ENCODE measurements at regions not wholly inside any gene's neighbourhood (a gene's known extent, or its start where the extent isn't known, plus 50 kb on each side); places are given as distances from the start of the nearest gene placed in this dataset.

GRCh38 chr4:186825069-186825468 lies 101.4 kb upstream of the FAT1 start:
- ChIA-PET POLR2A (ENCODE audit: unreplicated experiment) (no interaction called here), CTCF (no interaction called here)
- Histone ChIP-seq H4K20me1 (ENCODE audit: insufficient read depth, low read length) (no peaks in the 10 kb centered on the region), H4K8ac (ENCODE audit: low read depth in 2 of 2, low read length in 2 of 2) (no peak overlapping the region), H3K9me1 (ENCODE audit: insufficient read depth, low read length) (peaks cover 15% of the 10 kb centered on the region), H3K4me3 (ENCODE audit: insufficient read depth, low read depth, low read length) (no peak overlapping the region), H2BK120ac (ENCODE audit: low read depth, low read length) (no peak overlapping the region), H3K4me1 (ENCODE audit: control insufficient read depth, insufficient read depth, low read length) (peaks cover 16% of the 10 kb centered on the region), H3K4me2 (ENCODE audit: low read depth, low read length) (no peak overlapping the region), H4K5ac (ENCODE audit: low read depth, low read length) (peak overlapping the region; percentile 7; the same call in 1 of the 2 replicates), H3K14ac (replicated peaks; ENCODE audit: low read depth, low read length) (no peak overlapping the region), H3K56ac (ENCODE audit: extremely low read depth, insufficient read depth, low read length) (no peak overlapping the region), H4K91ac (ENCODE audit: insufficient read depth, low read depth, low read length) (0 out of 2 replicates have a peak overlapping the region, but pooled peaks have one; percentile 2), H3K36me3 (ENCODE audit: control insufficient read depth, insufficient read depth, low read length) (no peaks in the 10 kb centered on the region), H3K18ac (ENCODE audit: low read depth, low read length) (peak overlapping the region; percentile 25; the same call in 1 of the 2 replicates), H3K27ac (ENCODE audit: insufficient read depth, low read length) (no peak overlapping the region), H2AK5ac (ENCODE audit: low read depth, low read length) (no peak overlapping the region), H3K79me1 (ENCODE audit: low read depth in 1 of 2, low read length in 2 of 2) (0 out of 4 replicates have a peak, but pooled peaks cover 0 to 7% of the 10 kb centered on the region in 2 experiments), H3K23ac (ENCODE audit: low read depth, low read length) (no peak overlapping the region), H3K9ac (ENCODE audit: low read depth, low read length) (no peak overlapping the region), H2AK9ac (replicated peaks; ENCODE audit: low read depth, low read length, poor library complexity) (no peak overlapping the region), H2BK15ac (ENCODE audit: low read depth, low read length) (0 out of 3 replicates have a peak overlapping the region, but pooled peaks have one; percentile 12), H3K4ac (ENCODE audit: low read depth, low read length) (no peak overlapping the region), H2BK5ac (ENCODE audit: low read depth, low read length, poor library complexity, severe bottlenecking) (no peak overlapping the region), H3K9me3 (ENCODE audit: control insufficient read depth, insufficient read depth, low read length) (0 out of 2 replicates have a peak, but pooled peaks cover 2% of the 10 kb centered on the region), H2AFZ (replicated peaks; ENCODE audit: low read length, poor library complexity) (no peak overlapping the region), H3K27me3 (ENCODE audit: control insufficient read depth, insufficient read depth, low read length) (no peaks in the 10 kb centered on the region), H2BK20ac (ENCODE audit: low read depth, low read length) (no peak overlapping the region)
- no peak for ATAC-seq (ENCODE audit: low read depth)
- TF ChIP-seq BHLHE40 (IDR thresholded peaks at IDR 0.05; ENCODE audit: low read depth, low read length) (no peak), SMC3 (IDR thresholded peaks at IDR 0.05; ENCODE audit: low read depth, low read length) (no peak), POLR2A (IDR thresholded peaks at IDR 0.05; ENCODE audit: low read depth, low read length) (no peak), CEBPB (IDR thresholded peaks at IDR 0.05; ENCODE audit: low read depth, low read length) (no peak), RFX5 (IDR thresholded peaks at IDR 0.05; ENCODE audit: low read depth, low read length) (no peak), MXI1 (IDR thresholded peaks at IDR 0.05; ENCODE audit: borderline replicate concordance, low read depth, low read length) (no peak), MAZ (IDR thresholded peaks at IDR 0.05; ENCODE audit: borderline replicate concordance, low read depth, low read length) (no peak), FOS (IDR thresholded peaks at IDR 0.05; ENCODE audit: low read depth, low read length) (no peak), ELK1 (IDR thresholded peaks at IDR 0.05; ENCODE audit: borderline replicate concordance, low read depth, low read length) (no peak), MAFK (IDR thresholded peaks at IDR 0.05; ENCODE audit: low read depth, low read length) (no peak), CTCF (conservative IDR thresholded peaks at IDR 0.05; ENCODE audit: low read depth, low read length) (no peak), NFE2L2 (IDR thresholded peaks at IDR 0.05; ENCODE audit: low read depth, low read length) (no peak), USF2 (IDR thresholded peaks at IDR 0.05; ENCODE audit: low read depth, low read length) (no peak), RAD21 (IDR thresholded peaks at IDR 0.05; ENCODE audit: low read length) (no peak), RCOR1 (IDR thresholded peaks at IDR 0.05; ENCODE audit: insufficient replicate concordance, low read length) (no peak), CHD1 (IDR thresholded peaks at IDR 0.05; ENCODE audit: low read depth, low read length) (no peak)
- intact Hi-C loops (cut with micrococcal nuclease): loop anchor here (5.0 kb wide), 1 partner anchor 98 kb away; no protein-coding TSS in a partner anchor
- DNase-seq: no peak
- dilution Hi-C loops (cut with HindIII; ENCODE audit: low sequenced_read_pairs, unreplicated experiment): no loop called here
- in situ Hi-C loops (cut with MboI; ENCODE audit: low sequenced_read_pairs): no loop called here
- no CpG with 5 or more reads among the region's 3 CpGs for WGBS, 2 experiments (ENCODE audit: extremely low coverage in 2 of 2, insufficient read length in 1 of 2)
- BruUV-seq (replicated peaks): no TSS peak
